HepG2 (cell line): ENCODE measurements at regions not wholly inside any gene's neighbourhood (a gene's known extent, or its start where the extent isn't known, plus 50 kb on each side); places are given as distances from the start of the nearest gene placed in this dataset.

Source experiments
- CHD4 ChIP-seq: fragments of 200-600 bp; sonication (generic); IDR thresholded peaks from 2 replicates; pipeline ENCODE4 v1.7.0; 2017; ENCODE audit warnings: mild to moderate bottlenecking, low read length, borderline replicate concordance
- CTCF ChIP-seq: sonication (generic); formaldehyde crosslinking; IDR thresholded peaks from 2 replicates; pipeline ENCODE4 v1.5.0; 2020; ENCODE audit warnings: mild to moderate bottlenecking, missing genetic modification reagents, moderate library complexity
- FOXM1 ChIP-seq: sonication (generic); formaldehyde crosslinking; IDR thresholded peaks from 2 replicates; pipeline ENCODE4 v1.5.0; 2020; ENCODE audit warnings: missing genetic modification reagents
- GABPA ChIP-seq, 2 experiments: IDR thresholded peaks; 2 replicates each; pipeline ENCODE4 v1.6.1; 2011 to 2016; ENCODE audit warnings: low read depth in 2 of 2, low read length in 1 of 2, missing biosample characterization in 1 of 2, missing genetic modification characterization in 1 of 2
- HCFC1 ChIP-seq: fragments of 150-350 bp; IDR thresholded peaks from 2 replicates; pipeline ENCODE4 v1.6.1; 2014; ENCODE audit warnings: low read depth, low read length
- NR3C1 ChIP-seq: sonication (generic); formaldehyde crosslinking; IDR thresholded peaks from 2 replicates; pipeline ENCODE4 v1.4.0; 2020; ENCODE audit warnings: missing genetic modification reagents
- SMARCE1 ChIP-seq: fragments of 450-650 bp; IDR thresholded peaks from 2 replicates; pipeline ENCODE4 v1.6.1; 2017; ENCODE audit warnings: borderline replicate concordance
- TARDBP ChIP-seq: sonication (generic); formaldehyde crosslinking; IDR thresholded peaks from 2 replicates; pipeline ENCODE4 v1.8.0; 2022; ENCODE audit warnings: mild to moderate bottlenecking, missing genetic modification reagents
- ZBTB40 ChIP-seq, 2 experiments: fragments of 450-650 bp in 1 of 2; sonication (generic) in 1 of 2; formaldehyde crosslinking in 1 of 2; IDR thresholded peaks; 2 replicates each; pipeline versions ENCODE4 v1.6.1 to v1.8.0; 2016 to 2022; ENCODE audit warnings: antibody characterized with exemption in 1 of 2, mild to moderate bottlenecking in 1 of 2, missing genetic modification reagents in 1 of 2
- ZFY ChIP-seq: sonication (generic); formaldehyde crosslinking; IDR thresholded peaks from 2 replicates; pipeline ENCODE4 v1.4.0; 2020; ENCODE audit warnings: missing genetic modification reagents
- ZNF24 ChIP-seq: fragments of 450-650 bp; IDR thresholded peaks from 2 replicates; pipeline ENCODE4 v1.6.1; 2017; ENCODE audit warnings: antibody characterized with exemption, mild to moderate bottlenecking
- ZNF282 ChIP-seq: fragments of 450-650 bp; IDR thresholded peaks from 2 replicates; pipeline ENCODE4 v1.6.1; 2018; ENCODE audit not compliant: partially characterized antibody

- no peak for TF ChIP-seq GABPA (IDR thresholded peaks at IDR 0.05; ENCODE audit: low read depth, low read length)
- no peak for TF ChIP-seq GABPA (CRISPR knock-in tag; IDR thresholded peaks at IDR 0.05; ENCODE audit: low read depth)
- no peak for TF ChIP-seq CTCF (CRISPR knock-in tag)
- TF ChIP-seq TARDBP (CRISPR knock-in tag), result no peak
- no peak for TF ChIP-seq SMARCE1
- no peak for TF ChIP-seq NR3C1
- no peak for TF ChIP-seq ZBTB40 (IDR thresholded peaks at IDR 0.05)
- no peak for TF ChIP-seq ZBTB40 (CRISPR knock-in tag; IDR thresholded peaks at IDR 0.05)
- TF ChIP-seq CHD4, result no peak
- TF ChIP-seq ZNF24, result no peak
- TF ChIP-seq ZNF282, result no peak
- no peak for TF ChIP-seq FOXM1
- TF ChIP-seq ZFY (CRISPR knock-in tag), result no peak
- no peak for TF ChIP-seq HCFC1
Measured at GRCh38 chr2:18357537-18357936, 202.9 kb downstream of the RDH14 start.
